ENCODE measurements at regions not wholly inside any gene's neighbourhood (a gene's known extent, or its start where the extent isn't known, plus 50 kb on each side); places are given as distances from the start of the nearest gene placed in this dataset.

- FAIRE-seq = no peak
- peaks cover 5% of the 10 kb centered on the region for H3K27me3 ChIP-seq (ENCODE audit: control insufficient read depth, insufficient read depth, low read length)
Observed at GRCh38 chr11:109770323-109770722, 322.9 kb upstream of the ZC3H12C start.

GRCh38 chr11:109772892-109773291 lies 320.3 kb upstream of the ZC3H12C start:
- FAIRE-seq = no peak

More at GRCh38 chr11:109770323-109770722, 322.9 kb upstream of the ZC3H12C start:
- TF ChIP-seq CTCF (IDR thresholded peaks at IDR 0.05; ENCODE audit: insufficient read depth, low read length, severe bottlenecking) = no peak
- Histone ChIP-seq H3K4me3 (ENCODE audit: low read depth, low read length) (no peak overlapping the region), H3K36me3 (ENCODE audit: control insufficient read depth, insufficient read depth, low read length) (no peaks in the 10 kb centered on the region)
- DNase-seq (ENCODE audit: low read depth) = no peak

GRCh38 chr11:109775686-109776085 lies 317.5 kb upstream of the ZC3H12C start:
- H3K27me3 ChIP-seq (ENCODE audit: control insufficient read depth, insufficient read depth, low read length) = peaks cover 3% of the 10 kb centered on the region
- no peak for TF ChIP-seq CTCF (IDR thresholded peaks at IDR 0.05; ENCODE audit: insufficient read depth, low read length, severe bottlenecking)
- no peaks in the 10 kb centered on the region for H3K36me3 ChIP-seq (ENCODE audit: control insufficient read depth, insufficient read depth, low read length)
- DNase-seq (ENCODE audit: low read depth) (no peak), FAIRE-seq (no peak)
- no peak overlapping the region for H3K4me3 ChIP-seq (ENCODE audit: low read depth, low read length)

More at GRCh38 chr11:109772892-109773291, 320.3 kb upstream of the ZC3H12C start:
- H3K36me3 ChIP-seq (ENCODE audit: control insufficient read depth, insufficient read depth, low read length) = no peaks in the 10 kb centered on the region
- no peak overlapping the region for H3K4me3 ChIP-seq (ENCODE audit: low read depth, low read length)
- peaks cover 5% of the 10 kb centered on the region for H3K27me3 ChIP-seq (ENCODE audit: control insufficient read depth, insufficient read depth, low read length)
- no peak for DNase-seq (ENCODE audit: low read depth)
- no peak for TF ChIP-seq CTCF (IDR thresholded peaks at IDR 0.05; ENCODE audit: insufficient read depth, low read length, severe bottlenecking)

GRCh38 chr11:109783014-109783413 lies 310.2 kb upstream of the ZC3H12C start:
- H3K27me3 ChIP-seq (ENCODE audit: control insufficient read depth, insufficient read depth, low read length) = no peaks in the 10 kb centered on the region

GRCh38 chr11:109783840-109784239 lies 309.4 kb upstream of the ZC3H12C start:
- H3K27me3 ChIP-seq (ENCODE audit: control insufficient read depth, insufficient read depth, low read length) = no peaks in the 10 kb centered on the region
- no peak overlapping the region for H3K4me3 ChIP-seq (ENCODE audit: low read depth, low read length)
- no peak for TF ChIP-seq CTCF (IDR thresholded peaks at IDR 0.05; ENCODE audit: insufficient read depth, low read length, severe bottlenecking)
- FAIRE-seq (no peak), DNase-seq (ENCODE audit: low read depth) (no peak)
- no peaks in the 10 kb centered on the region for H3K36me3 ChIP-seq (ENCODE audit: control insufficient read depth, insufficient read depth, low read length)

More at GRCh38 chr11:109783014-109783413, 310.2 kb upstream of the ZC3H12C start:
- TF ChIP-seq CTCF (IDR thresholded peaks at IDR 0.05; ENCODE audit: insufficient read depth, low read length, severe bottlenecking) = no peak
- Histone ChIP-seq H3K4me3 (ENCODE audit: low read depth, low read length) (no peak overlapping the region), H3K36me3 (ENCODE audit: control insufficient read depth, insufficient read depth, low read length) (no peaks in the 10 kb centered on the region)
- FAIRE-seq (no peak), DNase-seq (ENCODE audit: low read depth) (no peak)

- FAIRE-seq = no peak
- Histone ChIP-seq H3K36me3 (ENCODE audit: control insufficient read depth, insufficient read depth, low read length) (no peaks in the 10 kb centered on the region), H3K27me3 (ENCODE audit: control insufficient read depth, insufficient read depth, low read length) (no peaks in the 10 kb centered on the region), H3K4me3 (ENCODE audit: low read depth, low read length) (no peak overlapping the region)
- no peak for TF ChIP-seq CTCF (IDR thresholded peaks at IDR 0.05; ENCODE audit: insufficient read depth, low read length, severe bottlenecking)
- DNase-seq (ENCODE audit: low read depth) = no peak
Observed at GRCh38 chr11:109784536-109784935, 308.7 kb upstream of the ZC3H12C start.
